ENCODE measurements at regions not wholly inside any gene's neighbourhood (a gene's known extent, or its start where the extent isn't known, plus 50 kb on each side); places are given as distances from the start of the nearest gene placed in this dataset.

- Histone ChIP-seq H3K4me1 (replicated peaks; ENCODE audit: insufficient read depth) (no peaks in the 10 kb centered on the region), H3K79me2 (ENCODE audit: low read depth) (no peaks in the 10 kb centered on the region), H3K9me3 (ENCODE audit: insufficient read depth, low read depth) (no peaks in the 10 kb centered on the region), H3K27ac (no peak overlapping the region), H3K4me3 (no peak overlapping the region), H4K20me1 (ENCODE audit: insufficient read depth) (no peaks in the 10 kb centered on the region), H2AFZ (no peak overlapping the region), H3K36me3 (ENCODE audit: low read depth) (no peaks in the 10 kb centered on the region), H3K27me3 (ENCODE audit: insufficient read depth, low read depth) (peaks cover 8% of the 10 kb centered on the region; the same call in 1 of the 2 replicates), H3K4me2 (no peak overlapping the region), H3K9me2 (ENCODE audit: insufficient read depth) (no peaks in the 10 kb centered on the region), H3F3A (ENCODE audit: insufficient read depth, low read depth) (no peaks in the 10 kb centered on the region)
- POLR2A ChIA-PET (ENCODE audit: unreplicated experiment), result no interaction called here
- BruUV-seq (replicated peaks), result no TSS peak
- DNase-seq, result no peak
- TF ChIP-seq CTCF (conservative IDR thresholded peaks at IDR 0.05) (no peak), EZH2 (IDR thresholded peaks at IDR 0.05; ENCODE audit: low read depth) (no peak)
- CTCF ChIA-PET, result no interaction called here
- intact Hi-C loops (cut with micrococcal nuclease; ENCODE audit: unreplicated experiment), result no loop called here
These were observed 298.6 kb upstream of the ZNF717 start for GRCh38 chr3:76083992-76084391.

GRCh38 chr3:76096036-76096435, 310.7 kb upstream of the ZNF717 start:
- no peaks in the 10 kb centered on the region for H3K79me2 ChIP-seq (ENCODE audit: low read depth)
- TF ChIP-seq EZH2 (IDR thresholded peaks at IDR 0.05; ENCODE audit: low read depth) (no peak), CTCF (conservative IDR thresholded peaks at IDR 0.05) (no peak)
- no peak overlapping the region for H3K4me2 ChIP-seq
- no peaks in the 10 kb centered on the region for H3F3A ChIP-seq (ENCODE audit: insufficient read depth, low read depth)
- H3K9me2 ChIP-seq (ENCODE audit: insufficient read depth), result no peaks in the 10 kb centered on the region
- CTCF ChIA-PET, result no interaction called here
- peaks cover 9% of the 10 kb centered on the region for H3K27me3 ChIP-seq (ENCODE audit: insufficient read depth, low read depth)
- H2AFZ ChIP-seq, result no peak overlapping the region
- no peaks in the 10 kb centered on the region for H3K36me3 ChIP-seq (ENCODE audit: low read depth)
- no peaks in the 10 kb centered on the region for H3K4me1 ChIP-seq (replicated peaks; ENCODE audit: insufficient read depth)
- no peak overlapping the region for H3K4me3 ChIP-seq
- DNase-seq, result no peak
- H3K27ac ChIP-seq, result no peak overlapping the region
- H4K20me1 ChIP-seq (ENCODE audit: insufficient read depth), result no peaks in the 10 kb centered on the region
- H3K9me3 ChIP-seq (ENCODE audit: insufficient read depth, low read depth), result no peaks in the 10 kb centered on the region
- BruUV-seq (replicated peaks), result no TSS peak
- intact Hi-C loops (cut with micrococcal nuclease; ENCODE audit: unreplicated experiment), result no loop called here
- POLR2A ChIA-PET (ENCODE audit: unreplicated experiment), result no interaction called here

GRCh38 chr3:76096836-76097588, 311.7 kb upstream of the ZNF717 start:
- DNase-seq, result no peak
- Histone ChIP-seq H3K27ac (no peak overlapping the region), H3K9me2 (ENCODE audit: insufficient read depth) (no peaks in the 10 kb centered on the region), H3K36me3 (ENCODE audit: low read depth) (no peaks in the 10 kb centered on the region), H3K4me3 (no peak overlapping the region), H3K4me1 (replicated peaks; ENCODE audit: insufficient read depth) (no peaks in the 10 kb centered on the region), H3K79me2 (ENCODE audit: low read depth) (no peaks in the 10 kb centered on the region), H3K9me3 (ENCODE audit: insufficient read depth, low read depth) (no peaks in the 10 kb centered on the region), H4K20me1 (ENCODE audit: insufficient read depth) (no peaks in the 10 kb centered on the region), H3F3A (ENCODE audit: insufficient read depth, low read depth) (no peaks in the 10 kb centered on the region), H3K4me2 (no peak overlapping the region), H2AFZ (no peak overlapping the region), H3K27me3 (ENCODE audit: insufficient read depth, low read depth) (no peaks in the 10 kb centered on the region)
- ChIA-PET POLR2A (ENCODE audit: unreplicated experiment) (no interaction called here), CTCF (no interaction called here)
- intact Hi-C loops (cut with micrococcal nuclease; ENCODE audit: unreplicated experiment), result no loop called here
- no peak for TF ChIP-seq CTCF (conservative IDR thresholded peaks at IDR 0.05)
- no peak for TF ChIP-seq EZH2 (IDR thresholded peaks at IDR 0.05; ENCODE audit: low read depth)
- BruUV-seq (replicated peaks), result no TSS peak

Measured in PC-9 (cell line).